ENCODE measurements at regions not wholly inside any gene's neighbourhood (a gene's known extent, or its start where the extent isn't known, plus 50 kb on each side); places are given as distances from the start of the nearest gene placed in this dataset.

- TF ChIP-seq GATA4 (IDR thresholded peaks at IDR 0.05; ENCODE audit: borderline replicate concordance, low read depth) (no peak), ZBTB20 (CRISPR knock-in tag; IDR thresholded peaks at IDR 0.05; ENCODE audit: borderline replicate concordance, low read depth) (no peak), ZBTB43 (CRISPR knock-in tag; conservative IDR thresholded peaks at IDR 0.05) (no peak), CTCF (CRISPR knock-in tag; IDR thresholded peaks at IDR 0.05) (no peak), SAFB2 (CRISPR knock-in tag; IDR thresholded peaks at IDR 0.05; ENCODE audit: borderline replicate concordance, low read depth) (no peak), TRAFD1 (CRISPR knock-in tag; IDR thresholded peaks at IDR 0.05; ENCODE audit: borderline replicate concordance) (no peak)
These were observed 81.8 kb upstream of the LINGO1 start for GRCh38 chr15:77714555-77714954.
